Endodermal cell (in vitro differentiated cells): ENCODE measurements at regions not wholly inside any gene's neighbourhood (a gene's known extent, or its start where the extent isn't known, plus 50 kb on each side); places are given as distances from the start of the nearest gene placed in this dataset.

Experiments
- DNase-seq: peaks from one replicate; pipeline ENCODE4 v3.0.0-alpha.2; 2017
- H3K27ac ChIP-seq: 2 replicates; pipeline ENCODE4 v1.5.1; 2013; ENCODE audit warnings: mild to moderate bottlenecking, low read depth, low read length, moderate library complexity
- H3K27me3 ChIP-seq: 2 replicates; pipeline ENCODE4 v1.6.1; 2013; ENCODE audit warnings: mild to moderate bottlenecking, low read length, moderate library complexity; ENCODE audit not compliant: insufficient read depth, control insufficient read depth, poor library complexity, severe bottlenecking
- H3K36me3 ChIP-seq: 2 replicates; pipeline ENCODE4 v1.7.0; 2013; ENCODE audit warnings: mild to moderate bottlenecking, low read length, moderate library complexity; ENCODE audit not compliant: control insufficient read depth, insufficient read depth
- H3K4me1 ChIP-seq: one replicate; pipeline ENCODE4 v1.7.0; 2013; ENCODE audit warnings: low read length; ENCODE audit not compliant: control insufficient read depth, insufficient read depth
- H3K4me3 ChIP-seq: 2 replicates; pipeline ENCODE4 v1.5.1; 2013; ENCODE audit warnings: mild to moderate bottlenecking, low read length, moderate library complexity
- H3K9ac ChIP-seq: 2 replicates; pipeline ENCODE4 v1.6.1; 2013; ENCODE audit warnings: mild to moderate bottlenecking, low read length, moderate library complexity; ENCODE audit not compliant: poor library complexity, severe bottlenecking; ENCODE audit errors: extremely low read depth
- H3K9me3 ChIP-seq: 2 replicates; pipeline ENCODE4 v1.6.1; 2013; ENCODE audit warnings: mild to moderate bottlenecking, low read length, moderate library complexity; ENCODE audit not compliant: control insufficient read depth
- H3K27ac Mint-ChIP-seq: 2 replicates; pipeline ENCODE4 v1.8.0; 2020; ENCODE audit warnings: mixed read lengths
- H3K27me3 Mint-ChIP-seq: 2 replicates; pipeline ENCODE4 v1.8.0; 2021; ENCODE audit warnings: mild to moderate bottlenecking, mixed read lengths; ENCODE audit not compliant: insufficient read depth
- H3K36me3 Mint-ChIP-seq: 2 replicates; pipeline ENCODE4 v1.8.0; 2020; ENCODE audit warnings: low read depth, mixed read lengths
- H3K4me1 Mint-ChIP-seq: 2 replicates; pipeline ENCODE4 v1.8.0; 2020; ENCODE audit warnings: mixed read lengths
- H3K4me3 Mint-ChIP-seq: 2 replicates; pipeline ENCODE4 v1.8.0; 2020; ENCODE audit warnings: mild to moderate bottlenecking, moderate library complexity, mixed read lengths
- H3K9me3 Mint-ChIP-seq: 2 replicates; pipeline ENCODE4 v1.8.0; 2020; ENCODE audit warnings: mild to moderate bottlenecking, mixed read lengths
- CTCF ChIP-seq: fragments of 200-600 bp; sonication (generic); conservative IDR thresholded peaks from 2 replicates; pipeline ENCODE4 v1.5.0; 2021; ENCODE audit warnings: antibody characterized with exemption, mild to moderate bottlenecking
- WGBS, 2 experiments: methylation state at CpG; one replicate each; pipeline versions ENCODE4 v1.1.5 to v1.1.7; 2013; ENCODE audit warnings: missing lambda C conversion rate in 2 of 2, mixed read lengths in 1 of 2; ENCODE audit not compliant: insufficient coverage in 1 of 2, insufficient read length in 1 of 2; 5-methylcytosine and 5-hydroxymethylcytosine counted together

GRCh38 chr1:188497020-188497419 is 1668.3 kb downstream of the PLA2G4A start:
- 100% methylated on average over 1 of the region's 1 CpG; no CpG with 5 or more reads in 1 of the 2 experiments for WGBS, 2 experiments
- Histone ChIP-seq H3K4me3 (no peak overlapping the region), H3K27ac (no peak overlapping the region), H3K9me3 (peaks cover 5% of the 10 kb centered on the region), H3K4me1 (no peaks in the 10 kb centered on the region), H3K27me3 (no peaks in the 10 kb centered on the region), H3K9ac (no peak overlapping the region), H3K36me3 (no peaks in the 10 kb centered on the region)
- TF ChIP-seq CTCF: no peak
- H3K4me3 Mint-ChIP-seq: no peak overlapping the region
- peaks cover 10% of the 10 kb centered on the region for H3K9me3 Mint-ChIP-seq
- no peaks in the 10 kb centered on the region for H3K4me1 Mint-ChIP-seq
- H3K27ac Mint-ChIP-seq: no peak overlapping the region
- no peaks in the 10 kb centered on the region for H3K36me3 Mint-ChIP-seq
- no peak for DNase-seq
- H3K27me3 Mint-ChIP-seq: no peaks in the 10 kb centered on the region

GRCh38 chr1:188499690-188500089 is 1670.9 kb downstream of the PLA2G4A start:
- Histone ChIP-seq H3K9ac (no peak overlapping the region), H3K27me3 (no peaks in the 10 kb centered on the region), H3K36me3 (no peaks in the 10 kb centered on the region), H3K4me3 (no peak overlapping the region), H3K27ac (no peak overlapping the region), H3K4me1 (no peaks in the 10 kb centered on the region), H3K9me3 (peaks cover 5% of the 10 kb centered on the region)
- Mint-ChIP-seq H3K36me3 (no peaks in the 10 kb centered on the region), H3K4me3 (no peak overlapping the region), H3K9me3 (peaks cover 10% of the 10 kb centered on the region), H3K27me3 (no peaks in the 10 kb centered on the region), H3K4me1 (no peaks in the 10 kb centered on the region), H3K27ac (no peak overlapping the region)
- peak; percentile 72 for DNase-seq
- WGBS, 2 experiments: 78% methylated on average over 1 of the region's 1 CpG; no CpG with 5 or more reads in 1 of the 2 experiments
- TF ChIP-seq CTCF: no peak

GRCh38 chr1:188514917-188515316 is 1686.2 kb downstream of the PLA2G4A start:
- H3K9me3 ChIP-seq: no peaks in the 10 kb centered on the region
- no peak for TF ChIP-seq CTCF
- Mint-ChIP-seq H3K27ac (no peak overlapping the region), H3K27me3 (no peaks in the 10 kb centered on the region), H3K36me3 (no peaks in the 10 kb centered on the region), H3K9me3 (no peaks in the 10 kb centered on the region), H3K4me1 (no peaks in the 10 kb centered on the region), H3K4me3 (no peak overlapping the region)
- H3K27ac ChIP-seq: no peak overlapping the region
- H3K36me3 ChIP-seq: no peaks in the 10 kb centered on the region
- WGBS, 2 experiments: 92% methylated on average over 3 of the region's 3 CpGs; no CpG with 5 or more reads in 1 of the 2 experiments
- no peaks in the 10 kb centered on the region for H3K27me3 ChIP-seq
- H3K9ac ChIP-seq: no peak overlapping the region
- H3K4me3 ChIP-seq: no peak overlapping the region
- no peak for DNase-seq
- H3K4me1 ChIP-seq: no peaks in the 10 kb centered on the region
